Muscle of leg (tissue), 3 donors: ENCODE measurements at regions not wholly inside any gene's neighbourhood (a gene's known extent, or its start where the extent isn't known, plus 50 kb on each side); places are given as distances from the start of the nearest gene placed in this dataset.

ENCODE experiments used
- DNase-seq: peaks from one replicate; pipeline ENCODE4 v3.0.0; 2013
- H3K27ac ChIP-seq: one replicate; pipeline ENCODE4 v1.5.1; 2013; ENCODE audit warnings: mild to moderate bottlenecking, low read length, control low read depth
- H3K27me3 ChIP-seq: one replicate; pipeline ENCODE4 v1.6.1; 2013; ENCODE audit warnings: low read length; ENCODE audit not compliant: control insufficient read depth, insufficient read depth
- H3K36me3 ChIP-seq: one replicate; pipeline ENCODE4 v1.6.1; 2013; ENCODE audit warnings: low read length; ENCODE audit not compliant: control insufficient read depth, insufficient read depth
- H3K4me1 ChIP-seq: one replicate; pipeline ENCODE4 v1.6.1; 2013; ENCODE audit warnings: low read length; ENCODE audit not compliant: control insufficient read depth, insufficient read depth
- H3K4me3 ChIP-seq: one replicate; pipeline ENCODE4 v1.5.1; 2013; ENCODE audit warnings: low read length, control low read depth
- H3K9me3 ChIP-seq: replicated peaks from 2 replicates; pipeline ENCODE4 v1.6.1; 2013; ENCODE audit warnings: low read depth, low read length; ENCODE audit not compliant: control insufficient read depth
- WGBS: methylation state at CpG from one replicate; pipeline ENCODE4 v1.1.5; 2013; ENCODE audit warnings: missing lambda C conversion rate; ENCODE audit not compliant: insufficient coverage; 5-methylcytosine and 5-hydroxymethylcytosine counted together

DNA sequence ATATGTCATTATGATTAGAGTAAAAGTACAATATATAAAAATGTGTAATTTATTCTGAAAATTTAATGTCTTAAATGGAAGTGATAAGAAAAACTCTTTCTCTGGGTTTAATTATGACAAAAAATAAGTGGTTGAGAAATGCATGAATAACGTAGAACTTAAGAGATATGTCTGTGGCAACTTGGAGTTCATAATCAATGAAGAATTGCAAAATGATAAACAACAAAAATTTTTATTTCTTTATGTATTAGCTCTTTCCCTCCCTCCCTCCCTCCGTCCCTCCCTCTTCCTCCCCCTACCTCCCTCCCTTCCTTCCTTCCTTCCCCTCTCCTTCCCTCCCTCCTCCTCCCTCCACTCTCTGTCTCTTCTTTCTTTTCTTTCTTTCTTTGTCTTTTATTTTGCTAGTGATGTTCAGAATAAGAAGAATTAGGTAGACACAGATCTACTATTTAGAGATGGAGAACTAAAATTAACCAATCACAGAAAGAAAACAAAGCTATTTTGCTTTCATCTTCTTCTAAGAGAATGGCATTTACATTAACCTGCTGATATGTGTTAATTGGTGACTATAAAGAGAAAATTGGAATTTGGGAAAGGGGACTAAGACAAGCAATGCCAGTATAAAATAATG, 96.3 kb upstream of the PDC start:
- Histone ChIP-seq H3K27me3 (no peaks in the 10 kb centered on the region), H3K9me3 (peaks cover 3% of the 10 kb centered on the region)
- WGBS = no CpG with 5 or more reads among the region's 2 CpGs

DNA sequence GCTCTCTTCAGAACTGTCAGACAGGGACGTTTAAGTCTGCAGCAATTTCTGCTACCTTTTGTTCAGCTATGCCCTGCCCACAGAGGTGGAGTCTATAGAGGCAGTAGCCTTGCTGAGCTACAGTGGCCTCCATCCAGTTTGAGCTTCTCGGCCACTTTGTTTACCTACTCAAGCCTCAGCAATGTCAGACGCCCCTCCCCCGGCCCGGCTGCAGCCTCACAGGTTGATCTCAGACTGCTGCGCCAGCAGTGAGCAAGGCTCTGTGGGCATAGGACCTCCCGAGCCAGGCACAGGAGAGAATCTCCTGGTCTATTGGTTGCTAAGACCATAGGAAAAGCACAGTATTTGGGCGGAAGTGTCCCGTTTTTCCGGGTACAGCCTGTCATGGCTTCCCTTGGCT, 89.9 kb upstream of the PDC start:
- Histone ChIP-seq H3K27ac (no peak overlapping the region), H3K27me3 (no peaks in the 10 kb centered on the region), H3K9me3 (peaks cover 8% of the 10 kb centered on the region), H3K36me3 (no peaks in the 10 kb centered on the region), H3K4me1 (no peaks in the 10 kb centered on the region), H3K4me3 (no peak overlapping the region)
- no peak for DNase-seq
- 93% methylated on average over 9 of the region's 10 CpGs for WGBS

More for the DNA sequence above, 96.3 kb upstream of the PDC start:
- Histone ChIP-seq H3K36me3 (no peaks in the 10 kb centered on the region), H3K27ac (no peak overlapping the region), H3K4me3 (no peak overlapping the region), H3K4me1 (no peaks in the 10 kb centered on the region)
- no peak for DNase-seq

DNA sequence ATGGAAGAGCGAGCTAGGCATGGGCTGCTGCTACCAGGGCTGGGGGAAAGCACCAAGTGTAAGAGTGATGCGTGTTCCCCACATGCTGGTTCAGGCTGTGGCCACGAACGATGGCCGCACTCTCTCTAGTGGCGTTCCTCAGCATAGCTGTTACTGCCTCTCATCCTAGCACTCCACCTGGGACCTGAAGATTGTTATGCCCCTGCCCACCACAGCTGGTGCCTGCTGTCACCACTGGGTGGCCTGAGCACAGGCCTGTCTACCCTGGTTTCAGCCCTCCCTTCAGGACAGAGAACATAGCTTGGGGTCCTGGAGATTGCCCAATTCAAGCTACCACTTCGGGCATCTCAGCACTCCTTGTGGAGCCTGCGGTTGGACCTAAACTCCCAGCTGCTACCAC, 80.1 kb upstream of the PDC start:
- 95% methylated on average over 8 of the region's 8 CpGs for WGBS
- DNase-seq = no peak
- Histone ChIP-seq H3K27me3 (no peaks in the 10 kb centered on the region), H3K27ac (no peak overlapping the region), H3K9me3 (peaks cover 18% of the 10 kb centered on the region), H3K4me3 (no peak overlapping the region), H3K4me1 (peaks cover 6% of the 10 kb centered on the region), H3K36me3 (no peaks in the 10 kb centered on the region)

DNA sequence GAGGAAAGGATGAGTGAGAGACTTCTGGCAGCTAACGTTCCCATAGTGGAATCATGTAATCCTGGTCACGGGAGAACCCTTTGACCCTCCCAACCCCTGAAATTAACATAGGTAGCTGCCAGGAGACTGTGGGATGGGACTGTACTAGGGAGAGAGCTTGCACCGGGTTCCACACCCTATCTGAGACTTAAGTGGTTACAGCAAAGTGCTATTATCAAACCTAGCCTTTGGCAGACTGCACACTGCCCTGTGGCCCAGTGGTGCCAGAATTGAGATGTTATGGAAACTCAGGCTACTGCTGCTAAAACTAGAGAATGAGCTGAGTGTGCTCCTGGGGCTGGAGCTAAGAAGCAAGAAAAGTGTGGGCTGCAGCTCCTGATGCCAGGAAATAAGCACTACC, 79.6 kb upstream of the PDC start:
- Histone ChIP-seq H3K9me3 (peaks cover 18% of the 10 kb centered on the region), H3K36me3 (no peaks in the 10 kb centered on the region), H3K27me3 (no peaks in the 10 kb centered on the region), H3K27ac (no peak overlapping the region), H3K4me1 (peaks cover 6% of the 10 kb centered on the region), H3K4me3 (no peak overlapping the region)
- DNase-seq = no peak
- 60% methylated on average over 1 of the region's 3 CpGs for WGBS

DNA sequence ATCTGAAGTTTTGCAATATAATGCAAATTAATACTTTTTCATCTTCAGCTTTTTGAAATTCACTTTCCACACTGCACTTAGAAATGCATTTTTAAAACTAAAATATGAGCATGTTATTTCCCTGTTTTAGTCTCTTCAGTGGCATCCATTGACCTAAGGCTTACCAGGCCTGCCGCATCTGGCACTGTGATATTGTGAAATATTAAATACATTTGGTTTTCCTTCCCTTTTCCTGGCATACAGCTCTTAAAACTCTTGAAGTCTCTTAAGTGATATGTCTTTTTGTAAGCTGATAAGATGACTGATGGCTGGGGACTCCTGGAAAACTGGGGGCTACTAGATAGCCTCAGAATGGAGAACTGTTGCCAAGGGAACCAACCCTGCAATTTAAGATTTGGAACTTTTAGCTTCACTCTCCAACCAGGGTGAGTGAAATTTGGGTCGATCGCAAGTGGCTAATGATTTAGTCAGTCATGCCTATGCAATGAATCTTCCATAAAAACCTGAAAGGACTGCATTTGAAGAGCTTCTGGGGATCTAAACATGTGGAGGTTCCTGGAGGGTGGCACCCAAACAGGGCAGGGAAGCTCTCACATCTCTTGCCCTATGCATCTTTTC, 75.5 kb upstream of the PDC start:
- peak overlapping the region; percentile 33 for H3K27ac ChIP-seq
- no peak overlapping the region for H3K4me3 ChIP-seq
- peaks cover 6% of the 10 kb centered on the region for H3K4me1 ChIP-seq
- peaks cover 9% of the 10 kb centered on the region for H3K9me3 ChIP-seq
- no peaks in the 10 kb centered on the region for H3K27me3 ChIP-seq
- WGBS = no CpG with 5 or more reads among the region's 3 CpGs
- no peak for DNase-seq
- no peaks in the 10 kb centered on the region for H3K36me3 ChIP-seq

DNA sequence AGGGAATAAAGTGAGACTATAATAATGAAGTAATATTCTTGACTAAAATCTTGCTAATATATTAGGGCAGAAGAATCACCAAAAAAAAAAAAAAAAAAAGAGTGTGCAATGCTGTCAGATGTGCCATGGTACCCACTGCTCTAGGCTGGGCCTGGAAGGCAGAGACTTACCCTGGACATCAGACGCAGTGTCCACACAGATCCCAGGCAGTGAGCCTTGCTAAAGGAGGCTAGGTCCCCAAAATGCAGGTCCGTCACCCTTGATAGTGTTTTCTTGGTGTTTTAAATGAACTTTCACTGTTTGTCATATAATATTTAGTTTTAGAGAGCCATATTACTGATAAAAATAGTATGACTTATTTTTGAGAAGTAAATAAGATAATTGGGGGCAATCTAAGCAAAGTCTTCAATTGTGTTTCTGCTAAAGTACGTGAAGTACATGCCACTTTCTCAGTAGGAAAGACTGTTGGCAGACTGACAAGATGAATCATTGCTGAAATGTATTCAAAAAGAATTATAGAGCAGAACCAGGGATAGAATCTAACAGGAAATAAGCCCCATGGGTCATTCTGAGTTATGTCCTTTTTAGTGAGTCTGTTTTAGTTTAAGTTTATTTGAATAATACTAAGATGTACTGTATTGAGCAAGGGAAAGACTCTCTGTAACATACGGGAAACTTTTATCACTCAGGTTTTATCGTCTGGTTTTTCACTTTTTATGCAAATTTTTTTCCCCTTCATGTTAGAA, 74.6 kb upstream of the PDC start:
- H3K36me3 ChIP-seq = no peaks in the 10 kb centered on the region
- no CpG with 5 or more reads among the region's 5 CpGs for WGBS
- H3K27ac ChIP-seq = peak overlapping the region; percentile 52
- H3K4me3 ChIP-seq = no peak overlapping the region
- H3K9me3 ChIP-seq = peaks cover 5% of the 10 kb centered on the region
- peak; percentile 92 for DNase-seq
- peaks cover 6% of the 10 kb centered on the region for H3K4me1 ChIP-seq
- no peaks in the 10 kb centered on the region for H3K27me3 ChIP-seq

DNA sequence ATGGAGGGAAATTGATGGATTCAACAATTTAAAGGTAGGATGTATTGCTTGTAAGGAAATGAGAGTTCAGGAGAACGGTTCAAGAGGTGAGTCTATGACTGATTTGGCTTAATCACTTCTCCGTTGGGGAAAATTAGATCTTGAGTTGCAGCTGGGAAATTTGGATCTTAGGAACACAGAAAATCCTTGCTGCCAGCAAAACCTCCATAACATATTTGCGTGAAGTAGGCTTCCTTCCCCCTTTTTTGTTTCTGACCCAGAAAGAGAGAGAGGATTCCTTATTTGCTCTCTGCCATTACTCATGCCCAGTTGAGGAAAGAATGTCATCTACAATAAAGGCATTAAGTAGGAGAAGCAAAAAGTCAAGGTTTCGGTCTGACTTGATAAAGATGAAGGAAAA, 73.5 kb upstream of the PDC start:
- WGBS = 56% methylated on average over 2 of the region's 4 CpGs

DNA sequence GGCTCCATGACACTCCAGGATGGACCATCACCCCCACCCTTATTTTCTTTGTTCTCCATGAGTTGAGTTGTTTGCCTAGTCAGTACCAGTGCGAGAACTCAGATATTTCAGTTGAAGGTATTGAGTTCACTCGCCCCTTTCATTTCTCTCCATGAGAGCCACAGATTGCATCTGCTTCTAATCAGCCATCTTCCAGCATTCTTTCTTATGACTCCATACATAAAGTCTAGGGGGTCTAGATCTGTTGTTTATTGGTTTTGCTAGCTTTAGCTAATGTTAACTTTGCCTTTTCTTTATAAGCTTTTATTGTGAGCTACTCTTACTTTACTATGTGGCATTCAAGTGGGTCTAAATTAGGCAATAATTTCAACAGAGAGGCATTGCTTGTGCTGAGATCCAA, 71.6 kb upstream of the PDC start:
- H3K36me3 ChIP-seq = no peaks in the 10 kb centered on the region
- DNase-seq = no peak
- no peaks in the 10 kb centered on the region for H3K27me3 ChIP-seq
- no peaks in the 10 kb centered on the region for H3K9me3 ChIP-seq
- no peak overlapping the region for H3K27ac ChIP-seq
- WGBS = no CpG with 5 or more reads among the region's 2 CpGs
- no peak overlapping the region for H3K4me3 ChIP-seq
- H3K4me1 ChIP-seq = peaks cover 6% of the 10 kb centered on the region

More for the DNA sequence above, 73.5 kb upstream of the PDC start:
- H3K27ac ChIP-seq = no peak overlapping the region
- H3K4me1 ChIP-seq = peaks cover 6% of the 10 kb centered on the region
- no peak overlapping the region for H3K4me3 ChIP-seq
- H3K36me3 ChIP-seq = no peaks in the 10 kb centered on the region
- no peaks in the 10 kb centered on the region for H3K27me3 ChIP-seq
- H3K9me3 ChIP-seq = no peaks in the 10 kb centered on the region
- peak; percentile 67 for DNase-seq

DNA sequence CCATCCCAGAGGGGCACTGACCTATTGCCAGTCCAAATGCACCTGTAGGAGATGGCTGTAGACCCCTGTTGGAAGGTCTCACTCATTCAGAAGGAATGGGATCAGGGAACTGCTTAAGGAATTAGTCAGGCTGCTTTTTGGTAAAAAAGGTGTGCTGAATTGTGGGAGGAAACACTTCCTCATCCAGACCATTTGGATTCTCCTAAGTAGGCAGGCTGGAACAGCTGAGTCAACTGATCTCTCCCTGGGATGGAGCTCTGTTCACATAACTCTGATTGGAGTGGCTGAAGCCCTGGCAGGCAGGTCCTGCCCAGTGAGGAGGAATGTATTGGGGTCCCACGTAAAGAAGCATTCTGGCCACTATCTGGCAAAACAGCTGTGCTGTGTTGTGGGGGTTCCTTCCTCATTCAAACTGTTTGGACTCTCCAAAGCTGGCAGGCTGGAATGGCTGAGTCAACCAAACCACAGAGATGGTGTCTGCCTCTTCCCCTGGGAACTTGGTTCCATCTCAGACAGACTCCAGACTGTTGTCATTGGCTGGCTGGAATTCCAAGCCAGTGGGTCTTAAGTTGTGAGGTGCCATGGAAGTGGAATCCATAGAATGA, 70.7 kb upstream of the PDC start:
- Histone ChIP-seq H3K4me1 (peaks cover 5% of the 10 kb centered on the region), H3K9me3 (no peaks in the 10 kb centered on the region), H3K4me3 (no peak overlapping the region), H3K27me3 (no peaks in the 10 kb centered on the region), H3K27ac (no peak overlapping the region), H3K36me3 (no peaks in the 10 kb centered on the region)
- WGBS = 100% methylated on average over 1 of the region's 1 CpG
- no peak for DNase-seq

DNA sequence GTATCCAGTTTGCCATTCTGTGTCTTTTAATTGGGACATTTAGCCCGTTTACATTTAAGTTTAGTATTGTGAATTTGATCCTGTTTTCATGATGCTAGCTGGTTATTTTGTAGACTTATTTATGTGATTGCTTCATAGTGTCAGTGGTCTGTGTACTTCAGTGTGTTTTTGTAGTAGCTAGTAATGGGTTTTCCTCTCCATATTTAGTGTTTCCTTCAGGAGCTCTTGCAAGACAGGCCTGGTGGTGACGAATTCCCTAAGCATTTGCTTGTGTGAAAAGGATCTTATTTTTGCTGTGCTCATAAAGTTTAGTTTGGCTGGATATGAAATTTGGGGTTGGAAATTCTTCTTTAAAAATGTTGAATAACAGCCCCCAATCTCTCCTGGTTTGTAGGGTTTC, 69.2 kb upstream of the PDC start:
- Histone ChIP-seq H3K27ac (no peak overlapping the region), H3K4me1 (no peaks in the 10 kb centered on the region), H3K4me3 (no peak overlapping the region), H3K9me3 (no peaks in the 10 kb centered on the region), H3K36me3 (no peaks in the 10 kb centered on the region), H3K27me3 (no peaks in the 10 kb centered on the region)
- no peak for DNase-seq
- no CpG with 5 or more reads among the region's 2 CpGs for WGBS
